Activated CD4-positive, alpha-beta T cell treated with anti-CD3 and anti-CD28 coated beads for 1 hour (primary cell): ENCODE measurements at regions not wholly inside any gene's neighbourhood (a gene's known extent, or its start where the extent isn't known, plus 50 kb on each side); places are given as distances from the start of the nearest gene placed in this dataset.

Source experiments
- DNase-seq: peaks from one replicate; pipeline ENCODE4 v3.0.0-alpha.2; 2020

DNA sequence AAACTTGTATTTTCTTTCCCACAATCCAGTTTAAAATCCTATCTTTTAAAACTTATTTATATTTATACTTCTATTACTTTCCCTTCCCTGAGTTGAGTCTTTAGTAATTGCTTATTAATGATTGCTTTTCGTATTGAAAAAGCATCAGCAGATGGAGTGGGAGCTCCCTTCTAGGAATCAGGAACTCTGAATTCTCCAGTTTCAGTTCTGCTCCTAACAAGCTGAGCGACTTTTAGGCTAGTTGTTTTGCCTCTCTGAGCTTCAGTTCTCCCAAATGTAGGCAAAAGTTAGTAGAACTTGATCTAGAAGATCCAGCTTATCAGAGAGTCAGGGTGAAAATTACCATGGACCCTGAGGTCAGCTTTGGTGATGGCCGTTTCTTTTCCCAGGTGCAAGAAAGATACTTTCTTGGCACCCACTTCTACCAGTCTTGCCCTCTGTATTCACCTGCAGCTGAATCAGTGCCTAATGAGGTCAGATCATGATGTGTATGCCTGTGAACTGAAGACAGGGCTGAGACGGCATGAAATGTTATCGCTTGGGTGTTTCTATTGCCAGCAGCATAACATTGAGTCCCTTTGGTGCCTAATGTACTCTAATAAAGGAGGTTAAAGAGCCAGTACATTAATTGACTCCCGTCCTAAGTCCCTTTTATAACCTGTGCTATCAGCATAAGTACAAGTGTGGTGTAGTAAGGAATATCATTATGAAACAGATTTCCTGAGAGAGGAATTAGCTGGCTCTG lies 194.5 kb upstream of the TBC1D5 start:
- no peak for DNase-seq

DNA sequence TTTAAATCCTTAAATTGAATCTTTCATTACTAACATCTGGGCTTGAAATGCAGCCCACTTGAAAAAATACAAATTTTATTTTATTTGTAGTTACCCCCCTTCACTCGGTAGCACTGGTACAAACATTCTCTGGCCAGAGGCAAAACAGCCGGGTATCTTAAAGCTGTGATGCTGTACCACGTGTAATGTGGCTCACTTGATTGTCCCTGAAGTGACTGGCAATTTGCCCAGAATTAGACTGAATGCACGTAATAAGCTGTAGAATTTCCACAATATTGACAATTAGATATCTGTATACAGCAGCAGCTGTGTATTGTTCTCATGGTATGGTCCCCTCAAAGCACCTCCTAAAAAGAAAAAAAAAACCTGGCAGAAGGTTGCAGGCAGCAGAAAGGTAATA lies 192.8 kb upstream of the TBC1D5 start:
- no peak for DNase-seq

DNA sequence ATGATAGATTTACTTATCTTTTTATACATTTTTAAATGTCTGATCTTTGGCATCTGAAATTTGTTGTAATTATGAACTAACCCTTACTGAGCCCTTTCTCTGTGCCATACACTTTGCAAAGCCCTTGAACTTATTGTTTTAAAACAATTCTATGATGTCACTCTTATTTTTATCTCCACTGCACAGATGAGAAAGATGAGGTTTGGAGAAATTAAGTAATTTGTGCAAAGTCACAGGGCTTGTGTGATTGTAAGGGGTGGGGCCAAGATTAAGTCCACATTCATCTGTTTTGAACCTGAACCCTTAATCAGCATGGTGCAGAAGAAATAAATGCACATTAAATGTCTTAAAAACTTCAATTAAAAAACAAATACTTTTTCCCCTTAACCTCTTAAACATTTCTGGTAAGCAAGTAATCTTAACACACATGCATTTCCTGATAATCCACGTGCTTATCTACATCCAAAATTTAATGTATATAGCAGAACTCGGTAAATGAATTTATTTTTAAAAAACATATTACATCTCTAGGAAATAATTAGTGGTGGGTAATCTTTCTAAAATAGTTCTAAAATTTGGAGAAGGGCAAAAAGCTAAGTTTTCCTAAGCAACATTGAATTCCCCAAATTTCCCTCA lies 189.8 kb upstream of the TBC1D5 start:
- DNase-seq, result no peak

DNA sequence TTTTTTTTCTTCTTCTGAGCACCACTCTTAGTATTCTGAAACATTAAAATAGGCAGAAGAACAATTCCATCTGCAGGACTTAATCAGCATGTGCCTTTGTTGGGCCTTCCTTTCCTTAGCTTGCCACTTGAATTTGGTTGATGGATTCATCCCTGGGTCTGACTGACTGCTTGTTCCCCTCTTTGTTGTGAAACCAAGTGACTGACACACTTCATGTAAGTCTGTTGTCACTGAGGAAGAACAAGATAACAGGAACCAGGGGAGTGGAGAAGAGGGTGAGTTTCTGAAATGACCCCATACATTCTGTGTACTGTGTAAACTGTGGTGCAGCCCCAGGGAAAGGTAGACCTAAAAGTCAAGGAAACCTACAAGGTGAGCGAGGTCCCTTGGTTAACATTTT lies 188.7 kb upstream of the TBC1D5 start:
- no peak for DNase-seq

DNA sequence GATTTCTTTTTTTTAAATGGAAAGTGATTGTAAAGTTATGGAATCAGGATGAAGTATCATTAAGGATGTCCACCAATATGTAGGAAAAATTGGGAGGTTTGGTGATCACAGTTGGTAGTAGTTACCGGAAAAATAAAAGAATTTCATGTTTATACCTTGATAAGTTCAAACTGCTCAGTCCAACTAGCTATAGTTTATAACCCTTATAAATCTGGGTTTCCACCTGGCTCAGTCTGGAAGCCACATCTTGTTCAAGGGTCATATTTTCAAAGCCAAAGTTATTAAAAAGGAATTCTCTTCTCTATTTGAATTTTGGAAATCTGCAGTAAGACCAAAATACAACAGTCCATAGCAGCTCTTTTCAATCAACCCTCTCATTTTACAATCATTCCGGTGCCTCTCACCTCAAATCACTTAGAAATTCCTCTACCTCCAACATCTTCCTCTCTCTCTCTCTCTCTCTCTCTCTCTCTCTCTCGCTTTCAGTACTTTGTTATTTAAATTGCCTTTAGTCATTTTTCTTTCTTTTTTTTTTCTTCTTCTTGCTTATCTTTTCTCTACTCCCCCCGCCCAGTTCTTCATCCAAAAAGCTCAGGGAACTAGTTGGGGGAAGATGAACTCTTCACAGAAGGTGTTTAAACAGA lies 186.2 kb upstream of the TBC1D5 start:
- no peak for DNase-seq

DNA sequence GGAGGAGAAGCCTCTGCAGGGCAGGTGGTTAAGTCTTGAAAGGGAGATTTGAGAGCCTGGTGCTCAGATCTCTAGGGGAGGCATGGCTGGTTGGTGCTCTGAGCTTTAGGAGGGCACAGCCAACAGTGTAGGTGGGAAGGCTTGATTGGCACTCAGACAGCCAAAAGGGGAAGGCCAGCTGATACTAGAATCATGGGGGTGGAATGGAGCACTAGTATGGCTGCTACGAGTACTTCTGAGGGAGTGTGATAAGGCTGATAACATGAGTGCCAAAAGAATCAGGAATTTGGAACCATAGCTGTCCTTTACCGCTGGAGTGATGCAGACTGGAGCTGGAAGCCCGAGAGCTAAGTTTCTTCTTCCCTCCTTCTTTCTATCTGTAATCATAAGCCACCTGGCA lies 184.6 kb upstream of the TBC1D5 start:
- no peak for DNase-seq

DNA sequence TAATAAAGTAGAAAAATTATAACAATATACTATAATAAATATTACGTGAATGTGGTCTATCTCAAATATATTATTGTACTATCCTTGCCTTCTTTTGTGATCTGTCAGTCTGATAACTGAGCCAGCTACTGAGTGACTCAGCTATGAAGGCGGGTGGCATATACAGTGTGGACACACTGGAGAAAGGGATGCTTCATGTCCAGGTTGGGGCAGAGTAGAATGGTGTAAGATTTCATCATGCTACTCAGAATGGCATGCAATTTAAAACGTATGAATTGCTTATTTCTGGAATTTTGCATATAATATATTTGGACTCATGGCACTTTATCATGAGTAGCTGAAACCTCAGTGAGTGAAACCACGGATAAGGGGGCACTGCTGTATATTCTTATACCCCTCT lies 172.9 kb upstream of the TBC1D5 start:
- DNase-seq, result no peak

DNA sequence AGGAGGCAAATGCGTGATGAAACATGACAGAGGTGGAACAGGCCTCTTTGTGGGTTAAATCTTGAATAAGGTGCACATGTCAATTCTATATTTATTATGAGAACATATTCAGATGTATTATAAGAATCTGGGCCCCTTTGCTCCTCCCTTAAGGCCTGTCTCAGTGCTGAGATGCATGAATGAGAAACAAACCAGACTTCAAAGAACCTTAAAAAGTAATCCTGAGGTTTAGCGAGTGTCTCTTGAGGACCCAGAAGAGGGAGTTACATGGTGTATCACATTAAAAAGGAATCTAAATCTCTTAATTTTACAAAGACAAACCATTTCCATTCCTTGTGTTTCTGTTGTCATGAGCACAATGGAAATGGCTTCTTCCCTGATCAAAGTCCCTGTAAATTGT lies 170.9 kb upstream of the TBC1D5 start:
- DNase-seq, result no peak

DNA sequence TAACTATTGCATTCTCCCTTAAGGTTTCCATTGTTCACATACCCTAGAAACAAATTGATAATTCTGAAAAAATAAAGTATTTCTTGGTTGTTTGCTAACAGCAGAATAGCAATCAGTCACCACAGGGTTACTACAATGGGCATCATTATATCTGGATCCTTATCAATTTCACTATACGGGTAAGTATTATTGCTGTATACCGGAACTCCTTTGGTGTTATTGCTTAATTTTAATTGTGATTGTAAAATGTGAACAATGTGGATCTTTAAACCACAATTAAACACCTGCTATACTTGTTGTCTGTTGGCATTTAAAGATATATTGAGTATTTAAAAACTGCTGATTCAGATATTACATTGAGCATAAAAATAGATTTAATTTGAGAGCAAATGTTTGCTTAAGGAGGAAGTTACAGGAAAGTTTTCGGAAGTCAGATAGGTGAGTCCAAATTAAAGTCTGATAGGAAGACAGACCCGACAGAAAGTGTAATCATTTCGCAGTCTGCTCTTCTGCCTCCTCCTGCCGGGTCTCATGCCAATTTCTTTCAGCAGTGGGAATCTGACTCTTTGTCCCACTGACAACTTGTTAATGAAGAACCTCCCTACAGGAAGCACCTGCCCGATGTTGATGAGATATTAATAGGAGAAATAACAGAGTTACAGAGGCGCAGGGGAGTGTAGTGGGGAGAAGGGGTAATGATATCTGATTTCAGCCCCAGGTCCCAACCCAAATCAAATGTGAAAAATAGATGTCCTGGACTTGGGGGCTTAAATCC lies 169.7 kb upstream of the TBC1D5 start:
- DNase-seq, result no peak

DNA sequence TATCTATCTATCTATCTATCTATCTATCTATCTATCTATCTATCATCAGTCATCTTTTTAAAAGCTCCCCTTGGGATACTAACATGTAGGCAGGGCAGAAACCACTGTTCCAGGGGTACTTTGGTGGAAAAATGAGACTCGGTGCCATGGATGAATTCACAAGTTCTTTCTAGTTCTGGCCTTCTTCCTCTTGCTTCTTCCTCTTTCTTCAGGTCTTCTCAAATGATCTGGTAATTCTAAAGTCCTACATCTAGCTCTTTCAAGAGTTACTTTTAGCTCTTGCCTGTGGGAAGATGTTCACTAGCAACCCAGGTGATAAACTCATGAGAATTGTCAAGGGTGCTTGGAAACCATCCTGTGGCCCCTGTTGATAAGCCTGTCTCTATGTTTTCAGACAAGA lies 168.5 kb upstream of the TBC1D5 start:
- no peak for DNase-seq

DNA sequence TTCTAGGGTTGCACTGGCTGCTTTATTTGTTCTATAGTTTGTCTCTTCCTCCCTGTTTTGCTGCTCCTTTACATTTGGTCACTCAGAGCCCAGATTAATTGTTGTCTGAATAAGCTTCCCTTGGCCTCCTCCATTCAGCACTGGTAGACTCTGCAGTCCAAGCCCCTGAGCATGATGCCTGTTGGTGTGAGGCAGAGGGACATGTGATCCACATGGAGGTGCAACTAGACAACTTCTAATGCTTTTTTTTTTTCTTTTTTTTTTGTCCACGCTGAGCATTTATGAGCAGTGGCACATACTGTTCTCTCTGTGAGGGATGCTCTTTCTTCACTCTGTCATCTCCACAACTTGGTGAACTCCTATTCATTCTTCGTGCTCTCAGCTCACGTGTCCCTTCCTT lies 167.3 kb upstream of the TBC1D5 start:
- DNase-seq, result no peak

DNA sequence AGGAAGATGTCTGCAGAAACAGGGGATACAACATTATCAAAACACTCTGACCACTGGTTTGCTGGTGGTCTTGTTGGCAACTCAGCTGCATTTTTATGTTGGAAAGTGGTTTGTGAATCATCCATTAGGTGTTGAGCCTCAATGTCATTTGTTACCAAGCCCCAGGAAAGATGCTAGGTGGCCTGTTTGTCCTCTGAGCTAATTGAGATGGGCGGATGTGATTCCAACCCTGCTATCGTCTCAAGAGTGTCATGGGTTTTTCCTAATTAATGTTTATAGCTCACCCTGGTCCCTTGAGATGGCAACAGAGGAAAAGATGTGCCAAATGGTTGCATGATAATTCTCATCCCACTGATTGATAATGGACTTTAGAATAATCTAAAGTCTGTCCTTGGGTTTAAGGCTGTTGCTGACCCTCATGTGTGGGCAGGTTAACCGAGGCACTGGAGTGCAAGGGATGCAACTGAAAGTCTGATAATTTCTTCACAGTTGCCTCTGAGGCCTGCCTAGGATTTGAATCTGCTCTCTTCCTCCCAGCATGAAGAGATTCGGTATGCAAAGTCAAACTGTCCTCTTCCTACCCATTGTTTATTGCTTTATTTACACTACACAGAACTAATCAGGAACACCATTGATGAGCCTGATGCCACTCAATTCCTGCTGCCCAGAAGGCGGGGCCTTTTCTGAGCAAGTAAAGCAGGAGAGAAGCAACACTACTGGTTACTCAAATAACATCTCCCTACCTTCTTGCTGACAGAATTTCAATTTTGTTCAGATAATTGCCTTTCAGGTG lies 166.2 kb upstream of the TBC1D5 start:
- no peak for DNase-seq

DNA sequence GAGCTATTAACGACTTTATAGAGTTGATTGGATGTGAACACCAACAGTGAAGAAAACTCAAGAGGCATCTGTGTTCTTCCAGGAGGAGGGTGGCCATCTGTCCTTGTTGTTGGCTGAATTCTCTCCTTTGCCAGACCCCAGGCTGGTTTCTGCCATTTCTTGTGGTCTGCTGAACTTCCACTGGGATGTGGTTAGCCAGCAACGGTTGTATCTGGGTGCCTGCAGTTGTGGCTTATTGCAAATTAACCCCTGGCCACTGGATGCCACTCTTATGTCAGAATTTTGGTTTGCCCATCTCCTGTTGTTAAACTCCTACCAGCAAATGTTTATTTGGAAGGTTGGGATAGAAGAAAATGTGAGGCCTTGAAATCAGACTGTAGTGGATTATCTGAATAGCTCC lies 163.6 kb upstream of the TBC1D5 start:
- no peak for DNase-seq

DNA sequence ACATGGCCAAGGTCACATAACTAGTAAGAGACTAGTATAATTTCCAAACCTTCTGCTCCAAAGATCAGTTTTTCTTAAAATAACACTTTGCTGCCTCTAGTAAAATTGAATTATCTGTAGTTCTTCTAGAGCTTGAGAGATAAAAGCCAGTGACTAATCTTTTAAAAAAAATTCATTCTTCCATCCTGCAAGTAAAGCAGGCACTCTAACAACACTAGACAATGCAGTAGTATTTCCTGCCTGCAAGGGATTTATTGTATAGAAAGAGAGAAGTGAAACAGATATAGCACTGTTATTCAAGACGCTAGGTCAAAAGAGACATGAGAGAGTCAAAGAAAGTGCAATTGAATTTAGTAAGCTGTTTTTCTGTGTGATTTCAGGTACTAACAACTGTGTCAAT lies 159.5 kb upstream of the TBC1D5 start:
- DNase-seq, result no peak

DNA sequence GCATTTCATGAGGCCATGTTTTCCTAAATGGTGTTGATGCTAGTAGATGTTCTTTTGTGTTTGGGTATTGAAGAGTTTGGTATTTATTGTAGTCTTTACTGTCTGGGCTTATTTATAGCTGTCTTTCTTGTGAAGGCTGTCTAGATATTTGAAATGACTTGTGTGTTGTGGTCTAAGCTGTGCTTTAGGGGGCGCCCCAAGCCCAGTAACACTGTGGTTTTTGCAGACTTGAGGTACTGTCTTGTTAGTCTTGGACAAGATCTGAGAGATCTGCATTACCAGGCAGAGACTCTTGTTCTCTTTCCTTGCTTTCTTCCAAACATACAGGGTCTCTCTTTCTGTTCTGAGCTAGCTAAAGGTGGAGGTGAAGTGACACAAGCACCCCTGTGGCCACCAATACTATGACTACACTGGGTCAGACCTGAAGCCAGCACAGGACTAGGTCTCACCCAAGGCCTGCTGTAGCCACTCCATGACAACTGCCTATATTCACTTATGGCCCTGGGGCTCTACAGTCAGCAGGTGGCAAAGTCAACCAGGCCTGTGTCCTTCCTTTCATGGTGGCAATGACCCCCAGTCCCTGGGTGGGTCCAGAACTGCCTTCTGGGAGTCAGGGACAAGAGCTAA lies 152.1 kb upstream of the TBC1D5 start:
- no peak for DNase-seq

DNA sequence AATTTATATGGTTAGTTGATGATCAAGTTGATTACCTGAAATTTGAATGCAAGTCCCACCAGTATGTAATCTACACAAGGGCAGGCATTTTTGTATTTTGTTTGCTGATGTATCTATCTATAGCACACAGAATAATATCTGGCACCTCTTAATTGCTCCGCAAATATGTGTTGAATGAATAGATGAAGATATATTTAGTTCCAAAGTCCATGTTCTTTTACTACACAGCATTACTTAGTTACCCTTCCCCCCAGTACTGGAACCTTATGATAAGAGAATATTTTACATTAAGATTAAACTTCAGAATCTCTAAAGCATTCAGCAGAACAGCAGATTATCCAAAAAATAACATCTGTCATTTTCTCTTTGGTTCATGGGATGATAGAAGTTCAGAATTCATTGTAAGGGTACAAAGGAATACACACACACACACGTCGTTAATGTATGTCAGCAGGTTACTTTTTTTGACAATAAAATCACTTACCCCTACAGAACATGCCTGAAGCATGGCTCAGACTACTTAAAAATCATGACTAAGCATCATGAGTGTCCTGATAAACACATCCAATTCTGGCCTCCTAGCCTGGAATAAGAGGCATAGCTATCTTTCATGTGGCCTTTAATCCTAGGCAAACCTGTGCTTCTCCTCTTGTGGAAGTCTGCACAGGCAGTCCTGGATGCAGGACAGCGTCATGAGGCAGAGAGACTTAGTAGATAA lies 148.9 kb upstream of the TBC1D5 start:
- no peak for DNase-seq

DNA sequence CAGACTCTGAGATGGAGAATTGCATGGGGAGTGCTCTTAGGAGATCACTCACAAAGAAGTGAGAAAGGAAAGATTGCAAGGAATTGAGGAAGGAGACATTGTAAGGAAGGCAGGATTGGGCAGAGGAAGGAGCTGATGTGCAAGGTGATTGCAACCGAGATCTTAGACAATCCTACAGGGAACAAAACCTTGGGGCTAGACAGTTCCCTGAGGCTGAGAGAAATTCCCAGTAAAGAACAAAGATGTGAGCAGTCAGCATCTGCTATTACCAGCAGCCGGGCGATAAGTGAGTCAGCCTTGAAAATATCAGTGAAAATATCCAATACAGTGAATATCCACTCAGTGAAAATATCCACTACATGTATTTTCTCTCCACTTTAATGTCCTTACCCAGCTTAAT lies 143.6 kb upstream of the TBC1D5 start:
- DNase-seq, result no peak

DNA sequence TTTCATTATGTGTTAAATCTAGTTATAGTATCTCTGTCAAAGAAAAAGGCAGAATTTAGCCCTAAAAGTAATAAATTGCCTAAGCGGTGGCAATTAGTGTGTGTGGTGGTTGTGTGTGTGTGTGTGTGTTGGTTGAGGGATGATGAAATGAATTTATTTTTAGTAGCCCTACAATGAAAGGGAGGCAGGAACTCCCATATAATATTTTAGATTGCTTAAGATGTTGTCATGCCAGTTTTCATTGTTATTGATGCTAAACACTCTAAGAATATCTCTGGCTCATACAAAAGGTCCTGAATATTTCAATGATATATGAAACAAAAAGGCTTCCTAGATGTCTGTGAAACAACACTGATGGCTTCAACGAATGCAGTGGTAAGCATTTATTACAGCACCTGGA lies 140.6 kb upstream of the TBC1D5 start:
- no peak for DNase-seq

DNA sequence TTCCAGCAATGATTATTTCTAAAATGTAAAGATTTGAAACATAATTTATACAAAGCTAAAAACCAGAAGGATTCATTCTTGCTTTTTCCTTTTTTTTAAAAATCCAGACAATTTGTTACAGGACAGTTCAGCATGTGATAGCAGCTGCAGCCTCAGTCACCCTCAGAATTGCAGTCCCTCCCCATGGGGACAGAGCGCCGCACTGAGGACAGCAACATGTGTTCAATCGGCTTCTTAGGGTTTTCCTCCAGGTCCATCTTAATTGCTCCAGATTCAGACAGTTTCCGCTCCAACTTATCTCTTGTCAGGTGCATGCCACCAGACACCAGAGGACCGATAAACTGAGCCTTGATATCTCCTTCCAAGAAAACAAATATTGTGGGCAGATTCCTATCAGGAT lies 134.9 kb upstream of the TBC1D5 start:
- no peak for DNase-seq

DNA sequence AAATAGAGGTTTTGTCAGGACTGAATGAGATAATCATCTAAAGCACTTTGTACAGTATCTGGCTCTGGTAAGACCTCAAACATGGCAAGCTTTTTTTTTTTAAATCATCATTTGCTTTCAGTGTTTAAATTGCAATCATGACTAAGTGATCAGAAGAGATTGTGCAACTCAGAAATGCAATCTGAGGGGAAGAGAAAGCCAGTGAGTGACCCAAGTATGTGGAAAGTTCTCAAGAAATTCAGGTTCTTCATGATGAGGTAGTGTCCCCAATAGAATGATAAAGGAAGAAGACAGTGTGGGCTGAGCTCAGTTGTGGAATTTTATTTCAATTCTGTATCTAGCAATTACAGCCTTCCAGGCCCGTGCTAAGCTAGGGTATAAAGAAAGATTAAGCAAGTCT lies 132.2 kb upstream of the TBC1D5 start:
- DNase-seq, result no peak

DNA sequence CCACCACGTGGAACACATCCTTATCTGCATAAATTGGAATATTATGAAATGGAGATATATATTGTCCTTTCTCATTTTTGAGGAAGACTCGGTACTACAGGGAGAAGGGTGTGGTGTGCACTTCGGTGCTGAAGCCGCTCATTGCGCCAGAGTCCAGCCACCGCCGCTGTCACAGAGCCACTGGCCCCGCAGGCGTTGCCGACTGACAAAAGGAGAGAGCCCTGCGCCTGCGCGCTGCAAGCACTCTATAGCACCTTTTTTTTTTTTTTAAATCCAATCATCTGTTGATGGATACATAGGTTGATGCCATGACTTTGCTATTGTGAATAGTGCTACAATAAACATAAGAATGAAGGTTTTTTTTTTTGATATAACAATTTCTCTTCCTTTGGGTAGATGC lies 130.0 kb upstream of the TBC1D5 start:
- DNase-seq, result no peak

DNA sequence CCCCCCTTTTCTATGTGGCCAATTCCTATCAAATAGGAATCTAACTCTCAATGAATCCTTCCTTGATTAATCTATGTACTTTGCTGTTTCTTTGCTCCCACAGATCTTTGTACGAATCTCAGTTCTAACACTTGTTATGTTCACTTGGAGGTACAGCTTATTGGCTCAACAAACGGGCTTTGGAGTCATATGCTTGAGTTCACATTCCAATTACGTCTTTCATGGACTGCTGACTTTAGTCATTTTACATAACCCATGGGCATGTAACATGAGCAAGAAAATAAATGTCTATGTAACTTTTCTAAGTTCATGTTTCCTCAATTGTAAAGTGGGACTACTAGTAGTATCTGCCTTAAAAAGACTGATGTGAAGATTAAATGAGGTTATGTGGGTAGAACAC lies 123.2 kb upstream of the TBC1D5 start:
- no peak for DNase-seq
